ENCODE measurements at regions not wholly inside any gene's neighbourhood (a gene's known extent, or its start where the extent isn't known, plus 50 kb on each side); places are given as distances from the start of the nearest gene placed in this dataset.
"Not testable (repeated sequence)": the region's sequence is repeated elsewhere in the genome, so short reads cannot be mapped to it uniquely, and the experiment has no call there.

GRCh38 chr4:173990126-173990868, 293.2 kb downstream of the FBXO8 start:
- TF ChIP-seq BACH2 (CRISPR knock-in tag; IDR thresholded peaks at IDR 0.05; ENCODE audit: borderline replicate concordance) = 0 out of 2 replicates have a peak, but pooled peaks have one; percentile 20
- TF ChIP-seq CSRNP3 (CRISPR knock-in tag; IDR thresholded peaks at IDR 0.05) = no peak
- ATAC-seq = peak; percentile 92

GRCh38 chr4:173963523-173963922, 319.9 kb downstream of the FBXO8 start:
- ATAC-seq = not testable (repeated sequence)

- ATAC-seq = no peak
- no peak for TF ChIP-seq OSR1 (CRISPR knock-in tag; IDR thresholded peaks at IDR 0.05)
- no peak for TF ChIP-seq CSDC2 (CRISPR knock-in tag; IDR thresholded peaks at IDR 0.05)
- no peak for TF ChIP-seq ZC3H10 (CRISPR knock-in tag; IDR thresholded peaks at IDR 0.05)
- TF ChIP-seq TOX (CRISPR knock-in tag; IDR thresholded peaks at IDR 0.05; ENCODE audit: borderline replicate concordance) = no peak
- TF ChIP-seq ZNF70 (CRISPR knock-in tag; IDR thresholded peaks at IDR 0.05) = no peak
- TF ChIP-seq POU6F1 (CRISPR knock-in tag; IDR thresholded peaks at IDR 0.05; ENCODE audit: borderline replicate concordance, low read depth) = no peak
- TF ChIP-seq PATZ1 (CRISPR knock-in tag; IDR thresholded peaks at IDR 0.05; ENCODE audit: borderline replicate concordance) = no peak
- TF ChIP-seq TSHZ2 (CRISPR knock-in tag; IDR thresholded peaks at IDR 0.05) = no peak
- TF ChIP-seq SNAI2 (CRISPR knock-in tag; IDR thresholded peaks at IDR 0.05) = no peak
- no peak for TF ChIP-seq ESRRG (CRISPR knock-in tag; IDR thresholded peaks at IDR 0.05)
- TF ChIP-seq ZFP3 (CRISPR knock-in tag; IDR thresholded peaks at IDR 0.05) = no peak
- no peak for TF ChIP-seq ISL1 (CRISPR knock-in tag; IDR thresholded peaks at IDR 0.05)
These were observed 323.1 kb downstream of the FBXO8 start for GRCh38 chr4:173960398-173960797.

GRCh38 chr4:173958445-173958844, 325.0 kb downstream of the FBXO8 start:
- ATAC-seq = no peak
- TF ChIP-seq BACH2 (CRISPR knock-in tag; IDR thresholded peaks at IDR 0.05; ENCODE audit: borderline replicate concordance) (no peak), ARNTL (CRISPR knock-in tag; IDR thresholded peaks at IDR 0.05; ENCODE audit: borderline replicate concordance, low read depth) (no peak), POU6F1 (CRISPR knock-in tag; IDR thresholded peaks at IDR 0.05; ENCODE audit: borderline replicate concordance, low read depth) (no peak), RARB (CRISPR knock-in tag; IDR thresholded peaks at IDR 0.05) (no peak), CSRNP3 (CRISPR knock-in tag; IDR thresholded peaks at IDR 0.05) (no peak), ZNF8 (CRISPR knock-in tag; IDR thresholded peaks at IDR 0.05) (no peak), GLIS3 (CRISPR knock-in tag; IDR thresholded peaks at IDR 0.05) (no peak), ZFP3 (CRISPR knock-in tag; IDR thresholded peaks at IDR 0.05) (no peak), PPARA (CRISPR knock-in tag; IDR thresholded peaks at IDR 0.05; ENCODE audit: borderline replicate concordance) (no peak), TOX (CRISPR knock-in tag; IDR thresholded peaks at IDR 0.05; ENCODE audit: borderline replicate concordance) (peak; percentile 53; the same call in 1 of the 2 replicates), PATZ1 (CRISPR knock-in tag; IDR thresholded peaks at IDR 0.05; ENCODE audit: borderline replicate concordance) (peak; percentile 38; the same call in 1 of the 2 replicates), ZNF565 (CRISPR knock-in tag; conservative IDR thresholded peaks at IDR 0.05; ENCODE audit: low read depth) (no peak), ZC3H10 (CRISPR knock-in tag; IDR thresholded peaks at IDR 0.05) (peak; percentile 73), ESRRG (CRISPR knock-in tag; IDR thresholded peaks at IDR 0.05) (no peak), ISL1 (CRISPR knock-in tag; IDR thresholded peaks at IDR 0.05) (peak; percentile 64), TCF4 (CRISPR knock-in tag; IDR thresholded peaks at IDR 0.05; ENCODE audit: borderline replicate concordance) (no peak), CSDC2 (CRISPR knock-in tag; IDR thresholded peaks at IDR 0.05) (no peak), ZFP30 (CRISPR knock-in tag; IDR thresholded peaks at IDR 0.05) (no peak), OSR1 (CRISPR knock-in tag; IDR thresholded peaks at IDR 0.05) (no peak), SNAI2 (CRISPR knock-in tag; IDR thresholded peaks at IDR 0.05) (no peak)

All from SK-N-SH treated with all-trans-retinoic acid at 6 μM for 48 hours (cell line).